Glutamatergic neuron (in vitro differentiated cells): ENCODE measurements at regions not wholly inside any gene's neighbourhood (a gene's known extent, or its start where the extent isn't known, plus 50 kb on each side); places are given as distances from the start of the nearest gene placed in this dataset.

Experiments
- DNase-seq: peaks from one replicate; pipeline ENCODE4 v3.0.0; 2022
- H3K27ac Mint-ChIP-seq: one replicate; pipeline ENCODE4 v1.8.0; 2020; ENCODE audit warnings: mild to moderate bottlenecking, mixed read lengths, inconsistent platforms; ENCODE audit not compliant: unreplicated experiment
- H3K27me3 Mint-ChIP-seq: one replicate; pipeline ENCODE4 v1.8.0; 2020; ENCODE audit warnings: mild to moderate bottlenecking, moderate library complexity, mixed read lengths, inconsistent platforms; ENCODE audit not compliant: unreplicated experiment
- H3K36me3 Mint-ChIP-seq: one replicate; pipeline ENCODE4 v1.8.0; 2020; ENCODE audit warnings: mild to moderate bottlenecking, mixed read lengths, inconsistent platforms; ENCODE audit not compliant: unreplicated experiment
- H3K4me1 Mint-ChIP-seq: one replicate; pipeline ENCODE4 v1.8.0; 2020; ENCODE audit warnings: mild to moderate bottlenecking, low read depth, mixed read lengths, inconsistent platforms; ENCODE audit not compliant: unreplicated experiment
- H3K4me3 Mint-ChIP-seq: one replicate; pipeline ENCODE4 v1.8.0; 2020; ENCODE audit warnings: mild to moderate bottlenecking, mixed read lengths, inconsistent platforms; ENCODE audit not compliant: unreplicated experiment
- H3K9me3 Mint-ChIP-seq: one replicate; pipeline ENCODE4 v1.8.0; 2020; ENCODE audit warnings: mild to moderate bottlenecking, moderate library complexity, mixed read lengths, inconsistent platforms; ENCODE audit not compliant: unreplicated experiment
- CTCF ChIP-seq: fragments of 200-600 bp; sonication (generic); IDR thresholded peaks from one replicate; pipeline ENCODE4 v1.5.0; 2021; ENCODE audit not compliant: partially characterized antibody, unreplicated experiment

- H3K27ac Mint-ChIP-seq, result no peak overlapping the region
Measured at GRCh38 chr16:76164970-76165558, 112.1 kb upstream of the CNTNAP4 start.

GRCh38 chr16:76175718-76176117 lies 101.5 kb upstream of the CNTNAP4 start:
- Mint-ChIP-seq H3K27ac (no peak overlapping the region), H3K4me3 (no peak overlapping the region), H3K36me3 (no peaks in the 10 kb centered on the region), H3K4me1 (no peaks in the 10 kb centered on the region), H3K9me3 (no peaks in the 10 kb centered on the region), H3K27me3 (no peaks in the 10 kb centered on the region)
- DNase-seq, result no peak
- TF ChIP-seq CTCF, result no peak

More at GRCh38 chr16:76164970-76165558, 112.1 kb upstream of the CNTNAP4 start:
- Mint-ChIP-seq H3K4me3 (no peak overlapping the region), H3K27me3 (no peaks in the 10 kb centered on the region), H3K9me3 (no peaks in the 10 kb centered on the region), H3K4me1 (no peaks in the 10 kb centered on the region), H3K36me3 (no peaks in the 10 kb centered on the region)
- DNase-seq, result no peak
- TF ChIP-seq CTCF, result no peak

- no peak overlapping the region for H3K4me3 Mint-ChIP-seq
- no peaks in the 10 kb centered on the region for H3K36me3 Mint-ChIP-seq
- no peak for DNase-seq
- no peaks in the 10 kb centered on the region for H3K27me3 Mint-ChIP-seq
- H3K4me1 Mint-ChIP-seq, result no peaks in the 10 kb centered on the region
- no peak overlapping the region for H3K27ac Mint-ChIP-seq
- TF ChIP-seq CTCF, result no peak
- H3K9me3 Mint-ChIP-seq, result no peaks in the 10 kb centered on the region
Measured at GRCh38 chr16:76176153-76176552, 101.0 kb upstream of the CNTNAP4 start.

GRCh38 chr16:76176616-76177015 lies 100.6 kb upstream of the CNTNAP4 start:
- no peaks in the 10 kb centered on the region for H3K27me3 Mint-ChIP-seq
- no peak overlapping the region for H3K4me3 Mint-ChIP-seq
- H3K4me1 Mint-ChIP-seq, result no peaks in the 10 kb centered on the region
- no peak for TF ChIP-seq CTCF
- H3K27ac Mint-ChIP-seq, result no peak overlapping the region
- no peaks in the 10 kb centered on the region for H3K36me3 Mint-ChIP-seq
- DNase-seq, result no peak
- H3K9me3 Mint-ChIP-seq, result no peaks in the 10 kb centered on the region

- Mint-ChIP-seq H3K4me3 (no peak overlapping the region), H3K27me3 (no peaks in the 10 kb centered on the region), H3K4me1 (no peaks in the 10 kb centered on the region), H3K9me3 (peaks cover 2% of the 10 kb centered on the region), H3K36me3 (peaks cover 9% of the 10 kb centered on the region), H3K27ac (no peak overlapping the region)
- DNase-seq, result no peak
- TF ChIP-seq CTCF, result no peak
Measured at GRCh38 chr16:76182041-76182635, 95.1 kb upstream of the CNTNAP4 start.
